Esophagus squamous epithelium (tissue), 4 donors: ENCODE measurements at regions not wholly inside any gene's neighbourhood (a gene's known extent, or its start where the extent isn't known, plus 50 kb on each side); places are given as distances from the start of the nearest gene placed in this dataset.

Source experiments
- POLR2A ChIP-seq, 4 donors: fragments of 450-650 bp; IDR thresholded peaks; one replicate each; pipeline ENCODE4 v1.6.1; 2017; ENCODE audit warnings: antibody characterized with exemption in 4 of 4, mild to moderate bottlenecking in 4 of 4, moderate library complexity in 3 of 4
- TF ChIP-seq, protein P1 (sequence below), 6 experiments: fragments of 450-650 bp in 4 of 6; fragments of 200-600 bp in 2 of 6; sonication (generic) in 2 of 6; IDR thresholded peaks; one replicate each; pipeline ENCODE4 v1.5.1; 2016 to 2019; ENCODE audit warnings: antibody characterized with exemption in 6 of 6, mild to moderate bottlenecking in 4 of 6, moderate library complexity in 4 of 6

DNA sequence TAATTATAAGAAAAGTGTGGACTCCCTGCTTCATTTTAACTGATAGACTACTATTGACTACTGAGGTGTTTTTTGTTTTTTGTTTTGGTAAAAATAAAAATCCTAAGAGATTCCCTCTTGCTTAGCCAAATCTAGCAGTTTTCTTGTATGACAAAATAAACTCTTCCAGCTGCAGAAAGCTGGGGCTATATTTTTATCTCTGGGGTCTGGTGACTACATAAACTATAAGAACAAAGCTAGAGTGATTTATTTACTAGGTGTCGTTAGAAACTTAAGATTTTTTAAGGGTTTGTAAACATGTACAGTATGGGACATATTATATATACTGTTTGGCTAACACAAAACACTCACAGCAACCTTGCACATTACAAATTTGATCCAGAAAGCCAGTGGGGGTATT lies 467.4 kb upstream of the MPDZ start:
- TF ChIP-seq, protein P1, sequence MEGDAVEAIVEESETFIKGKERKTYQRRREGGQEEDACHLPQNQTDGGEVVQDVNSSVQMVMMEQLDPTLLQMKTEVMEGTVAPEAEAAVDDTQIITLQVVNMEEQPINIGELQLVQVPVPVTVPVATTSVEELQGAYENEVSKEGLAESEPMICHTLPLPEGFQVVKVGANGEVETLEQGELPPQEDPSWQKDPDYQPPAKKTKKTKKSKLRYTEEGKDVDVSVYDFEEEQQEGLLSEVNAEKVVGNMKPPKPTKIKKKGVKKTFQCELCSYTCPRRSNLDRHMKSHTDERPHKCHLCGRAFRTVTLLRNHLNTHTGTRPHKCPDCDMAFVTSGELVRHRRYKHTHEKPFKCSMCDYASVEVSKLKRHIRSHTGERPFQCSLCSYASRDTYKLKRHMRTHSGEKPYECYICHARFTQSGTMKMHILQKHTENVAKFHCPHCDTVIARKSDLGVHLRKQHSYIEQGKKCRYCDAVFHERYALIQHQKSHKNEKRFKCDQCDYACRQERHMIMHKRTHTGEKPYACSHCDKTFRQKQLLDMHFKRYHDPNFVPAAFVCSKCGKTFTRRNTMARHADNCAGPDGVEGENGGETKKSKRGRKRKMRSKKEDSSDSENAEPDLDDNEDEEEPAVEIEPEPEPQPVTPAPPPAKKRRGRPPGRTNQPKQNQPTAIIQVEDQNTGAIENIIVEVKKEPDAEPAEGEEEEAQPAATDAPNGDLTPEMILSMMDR (IDR thresholded peaks at IDR 0.05): no peak
- TF ChIP-seq POLR2A (IDR thresholded peaks at IDR 0.05): no peak
